Prostate gland (tissue), 2 donors: ENCODE measurements at regions not wholly inside any gene's neighbourhood (a gene's known extent, or its start where the extent isn't known, plus 50 kb on each side); places are given as distances from the start of the nearest gene placed in this dataset.

Experiments used
- CTCF ChIP-seq, 4 experiments: fragments of 200-600 bp in 2 of 4; fragments of 450-650 bp in 2 of 4; sonication (generic) in 2 of 4; IDR thresholded peaks; 1 replicate in 3 of 4; 2 replicates in 1 of 4; pipeline ENCODE4 v1.5.1; 2016 to 2019; ENCODE audit warnings: antibody characterized with exemption in 4 of 4, mild to moderate bottlenecking in 2 of 4, moderate library complexity in 2 of 4
- POLR2A ChIP-seq: fragments of 450-650 bp; IDR thresholded peaks from one replicate; pipeline ENCODE4 v1.6.1; 2016; ENCODE audit warnings: antibody characterized with exemption, mild to moderate bottlenecking

GRCh38 chr6:105836379-105836778 is 249.8 kb upstream of the PRDM1 start:
- TF ChIP-seq CTCF (IDR thresholded peaks at IDR 0.05), result no peak
- no peak for TF ChIP-seq POLR2A
